Right renal cortex interstitium (tissue), 3 donors: ENCODE measurements at regions not wholly inside any gene's neighbourhood (a gene's known extent, or its start where the extent isn't known, plus 50 kb on each side); places are given as distances from the start of the nearest gene placed in this dataset.
A peak's percentile ranks its signal among the peaks of the same experiment; 100 is the strongest.

Source experiments
- DNase-seq, 3 donors: peaks; one replicate each; pipeline ENCODE4 v3.0.0-alpha.2; 2013; ENCODE audit warnings: low read depth in 3 of 3, low spot score in 2 of 3

DNA sequence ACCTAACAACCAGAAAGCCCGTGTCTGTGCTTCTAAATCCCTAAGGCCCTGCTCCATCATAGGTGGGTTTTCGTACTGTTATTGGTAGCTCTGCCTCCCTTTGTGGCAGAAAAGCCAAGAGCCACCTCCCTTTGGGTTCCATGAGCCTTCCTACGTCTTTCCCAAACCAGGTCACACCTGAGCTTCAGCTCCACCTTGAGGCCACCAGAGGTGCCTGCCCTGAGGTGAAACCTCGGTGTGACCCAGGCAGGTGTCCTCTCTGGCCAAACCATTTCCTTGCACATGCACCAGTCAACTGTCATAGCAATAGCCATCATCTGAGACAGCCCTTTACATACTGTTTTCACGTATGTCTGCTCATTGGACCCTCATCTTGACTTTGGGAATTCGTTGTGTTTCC lies 188.0 kb upstream of the RBPJ start:
- DNase-seq, result no peak

DNA sequence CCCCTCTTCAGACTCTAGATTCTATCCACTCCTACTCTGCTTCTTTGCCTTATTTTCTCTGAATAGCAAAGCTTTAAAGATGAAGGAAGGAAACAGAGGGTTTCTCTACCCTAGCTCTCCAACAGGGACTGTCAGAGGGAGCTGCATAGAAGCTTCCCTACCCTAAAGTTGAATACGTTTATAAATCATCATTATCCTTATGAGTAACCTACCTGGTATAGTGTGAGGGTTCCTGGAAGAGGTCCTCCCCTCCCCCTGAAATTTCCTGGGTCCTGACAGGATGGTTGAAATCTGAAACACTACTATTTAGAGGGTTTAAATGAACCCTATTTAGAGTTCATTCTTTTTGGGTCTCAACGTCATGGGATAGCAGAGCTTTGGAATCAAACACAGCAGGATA lies 187.0 kb upstream of the RBPJ start:
- DNase-seq, result no peak

GRCh38 chr4:26135331-26135730 lies 185.5 kb upstream of the RBPJ start:
- no peak for DNase-seq

GRCh38 chr4:26136615-26137014 lies 184.2 kb upstream of the RBPJ start:
- no peak for DNase-seq

DNA sequence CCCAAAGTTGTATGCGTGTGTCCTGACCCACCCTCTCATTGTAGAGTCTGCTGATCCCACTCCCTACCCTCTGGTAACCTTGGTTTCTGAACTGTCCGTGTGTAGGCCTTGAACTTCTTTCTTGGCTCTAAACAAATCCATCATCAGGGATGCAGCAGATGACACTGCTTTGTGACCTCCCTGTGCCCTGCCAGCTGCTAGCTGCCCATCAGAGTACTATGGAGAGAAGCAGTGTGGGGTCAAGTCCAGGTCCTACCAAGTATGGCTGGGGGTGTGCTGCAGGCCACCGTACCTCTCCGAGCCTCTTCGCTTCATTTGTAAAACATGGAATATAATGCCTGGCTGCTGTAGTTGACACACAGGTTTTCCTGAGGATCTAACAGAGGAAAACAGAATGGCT lies 183.5 kb upstream of the RBPJ start:
- DNase-seq, result no peak

DNA sequence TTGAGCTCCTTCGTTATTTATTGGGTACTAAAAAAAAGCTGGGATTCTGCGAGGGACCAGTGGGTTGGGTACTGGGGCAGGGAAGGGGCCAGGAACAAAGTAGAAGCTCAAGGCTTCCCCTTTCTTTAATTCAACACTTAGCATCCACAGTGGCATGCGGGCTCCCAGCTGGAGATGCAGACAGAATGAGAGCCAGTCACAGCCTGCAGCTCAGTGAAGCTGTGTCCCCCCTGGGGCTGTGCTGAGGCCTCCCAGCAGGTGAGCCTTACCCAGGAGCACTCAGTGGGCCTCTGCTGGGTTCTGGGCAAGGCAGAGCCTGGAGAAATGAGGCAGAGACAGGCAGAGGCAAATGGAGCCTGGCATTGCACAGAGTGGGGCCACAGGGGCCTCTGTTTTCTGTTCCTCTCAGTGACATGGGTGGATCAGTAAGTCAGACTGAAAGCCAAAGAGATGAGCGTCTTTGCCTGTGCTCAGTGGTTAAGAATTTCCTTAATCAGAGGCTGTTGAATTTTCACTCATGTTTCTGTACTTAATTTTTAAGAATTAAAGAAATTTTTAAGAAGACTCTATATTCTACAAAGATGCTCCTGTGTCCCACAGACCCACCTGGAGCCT lies 181.4 kb upstream of the RBPJ start:
- DNase-seq, result no peak

GRCh38 chr4:26140150-26140898 lies 180.5 kb upstream of the RBPJ start:
- no peak for DNase-seq

DNA sequence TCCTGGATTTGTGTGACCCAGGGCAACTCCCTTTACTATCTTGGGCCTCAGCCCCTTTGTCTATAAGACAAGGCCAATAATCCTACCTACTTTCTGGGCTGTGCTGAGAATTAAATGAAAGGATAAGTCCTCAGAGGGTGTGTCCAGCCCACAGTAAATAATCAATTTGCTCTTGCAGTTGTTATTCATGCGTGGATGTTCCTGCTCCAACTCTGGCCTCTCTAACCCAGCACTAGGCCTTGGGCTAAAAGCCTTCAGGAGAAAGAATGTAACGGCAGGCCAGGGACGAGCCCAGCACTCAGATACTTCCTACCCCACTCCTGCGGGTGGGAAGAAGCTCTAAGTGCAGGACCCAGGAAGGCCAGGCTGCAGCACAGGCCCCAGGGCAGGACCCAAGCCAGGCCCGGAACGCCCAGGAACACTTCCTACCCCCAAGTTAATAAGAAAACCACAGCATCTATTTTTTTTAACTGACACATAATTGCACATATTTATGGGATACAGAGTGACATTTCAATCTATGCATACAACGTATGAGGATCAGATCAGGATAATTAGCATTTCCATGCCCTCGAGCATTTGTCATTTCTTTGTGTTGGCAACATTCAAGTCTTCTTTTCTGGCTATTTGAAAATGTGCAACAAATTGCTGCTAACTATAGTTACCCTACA lies 179.6 kb upstream of the RBPJ start:
- no peak for DNase-seq

DNA sequence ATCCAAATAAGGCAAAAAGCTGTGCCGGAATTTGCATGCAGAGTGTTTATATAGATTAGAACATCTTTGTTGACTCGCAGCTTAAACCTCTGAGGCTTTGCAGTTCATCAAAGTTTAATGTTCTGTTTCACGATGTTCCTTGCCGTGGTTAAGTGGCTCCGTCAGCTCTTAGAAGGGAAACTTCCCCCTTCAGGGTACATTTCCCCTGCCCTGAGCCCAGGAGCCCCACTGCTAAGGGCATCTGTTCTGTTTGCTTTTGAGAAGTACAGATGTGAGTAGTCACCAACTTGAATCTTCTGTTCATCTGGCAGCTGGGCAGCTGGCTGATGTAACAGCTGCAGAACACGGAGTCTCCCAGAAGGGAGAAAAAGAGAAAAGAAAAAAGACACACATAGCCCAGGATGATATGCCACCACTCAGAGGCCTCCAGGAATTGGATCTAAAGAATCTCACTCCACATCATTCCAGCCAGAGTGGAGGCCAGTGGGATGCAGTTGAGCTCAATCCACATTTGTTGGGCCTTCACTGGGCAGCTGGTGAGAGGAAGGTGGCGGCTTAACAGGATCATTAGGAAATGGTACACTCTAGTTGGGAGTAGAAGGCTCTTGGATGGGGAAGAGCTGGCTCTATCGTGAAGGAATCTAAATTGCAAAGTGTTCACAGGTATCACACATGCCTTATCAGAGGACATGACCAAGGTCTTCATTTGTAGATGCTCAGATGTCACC lies 178.7 kb upstream of the RBPJ start:
- DNase-seq, result peak in 1 of 3 donors; percentile 12

DNA sequence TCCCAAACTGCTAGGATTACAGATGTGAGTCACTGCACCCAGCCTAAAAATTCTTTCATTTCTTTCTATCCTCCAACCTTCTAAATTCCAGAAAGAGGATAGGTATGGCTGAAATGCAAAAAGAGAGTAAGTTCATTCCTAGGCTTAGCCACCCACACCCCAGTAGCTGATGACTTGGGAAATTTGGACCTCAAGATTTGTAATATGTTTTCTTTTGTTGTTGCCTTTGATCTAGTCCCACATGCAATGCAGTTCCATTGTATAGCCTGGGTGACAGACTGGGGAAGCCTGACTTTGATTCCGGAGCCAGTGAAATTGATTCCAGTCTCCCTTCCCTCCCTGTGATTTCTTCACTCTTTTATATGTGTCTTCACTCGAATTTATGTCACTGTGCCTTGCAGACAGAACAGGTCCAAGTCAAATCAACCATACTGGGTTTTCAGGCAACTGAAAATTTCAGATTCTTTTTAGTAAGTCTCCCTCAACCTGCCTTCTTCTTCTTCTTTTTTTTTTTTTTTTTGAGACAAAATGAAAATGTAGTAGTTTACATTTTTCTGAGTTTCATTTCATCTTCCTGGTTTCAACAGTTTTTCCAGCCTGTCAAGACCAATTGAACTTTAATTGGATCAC lies 176.2 kb upstream of the RBPJ start:
- no peak for DNase-seq

DNA sequence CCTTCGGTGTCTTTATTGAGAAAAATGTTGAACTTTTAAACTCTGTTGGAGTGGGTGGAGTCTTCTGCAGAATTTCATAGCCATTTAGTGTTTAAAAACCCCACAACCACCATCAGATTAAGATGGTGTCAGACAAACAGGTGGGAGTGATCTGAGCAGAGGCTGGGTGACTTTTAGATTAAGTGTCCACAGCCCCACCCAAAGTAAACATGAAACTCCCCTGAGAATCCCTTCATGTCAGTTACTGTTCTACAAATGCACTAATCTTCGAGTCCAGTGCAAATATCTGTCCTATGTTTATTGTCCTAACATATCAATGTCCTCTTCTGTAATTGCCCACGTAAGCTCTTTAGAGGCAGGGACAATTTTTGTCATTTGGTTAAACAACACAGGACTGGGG lies 175.6 kb upstream of the RBPJ start:
- DNase-seq, result no peak

GRCh38 chr4:26148927-26149326 lies 171.9 kb upstream of the RBPJ start:
- no peak for DNase-seq

GRCh38 chr4:26150948-26151347 lies 169.9 kb upstream of the RBPJ start:
- DNase-seq, result no peak

DNA sequence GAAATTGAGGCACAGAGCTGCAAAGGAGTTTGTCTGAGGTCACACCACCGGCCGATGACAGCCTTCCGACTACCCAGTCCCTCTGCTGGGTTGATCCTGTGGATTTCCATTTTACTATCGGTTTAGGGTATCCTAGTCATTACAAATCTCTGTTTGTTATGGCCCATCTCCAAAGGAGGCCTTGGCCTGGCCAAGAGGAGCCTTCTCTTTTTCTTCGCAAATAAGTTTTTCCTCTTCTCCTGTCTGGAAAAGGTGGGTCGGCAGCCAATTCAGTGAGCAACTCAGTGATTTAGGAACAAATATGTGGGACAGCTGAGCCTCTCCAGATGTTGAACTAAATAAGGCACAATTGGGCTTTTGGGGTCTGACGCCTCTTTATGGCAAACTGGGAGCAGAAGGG lies 169.2 kb upstream of the RBPJ start:
- DNase-seq, result no peak

- no peak for DNase-seq
These were observed 168.8 kb upstream of the RBPJ start for GRCh38 chr4:26152056-26152455.

- no peak for DNase-seq
These were observed 163.3 kb upstream of the RBPJ start for GRCh38 chr4:26157541-26157940.

DNA sequence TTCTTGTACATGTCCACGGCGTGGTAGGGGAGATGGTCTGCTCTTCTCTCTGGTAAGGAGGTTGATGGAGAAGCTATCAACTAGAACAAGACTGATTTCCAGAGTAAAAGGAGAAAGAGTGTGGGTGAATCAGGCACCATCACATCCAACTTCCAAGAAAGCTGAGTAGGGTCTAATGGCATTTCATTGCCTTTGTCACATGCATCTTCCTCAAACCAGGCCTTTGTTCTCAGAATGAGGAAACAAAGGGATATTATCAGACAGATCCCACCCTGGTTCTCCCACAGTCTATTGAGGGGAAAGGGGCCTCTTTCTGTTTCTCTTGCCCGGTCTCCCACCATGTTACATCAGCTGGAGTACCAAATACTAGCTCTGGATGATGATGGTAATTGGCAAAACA lies 160.2 kb upstream of the RBPJ start:
- DNase-seq, result no peak

- DNase-seq, result no peak
These were observed 159.6 kb upstream of the RBPJ start for GRCh38 chr4:26161030-26161824.

DNA sequence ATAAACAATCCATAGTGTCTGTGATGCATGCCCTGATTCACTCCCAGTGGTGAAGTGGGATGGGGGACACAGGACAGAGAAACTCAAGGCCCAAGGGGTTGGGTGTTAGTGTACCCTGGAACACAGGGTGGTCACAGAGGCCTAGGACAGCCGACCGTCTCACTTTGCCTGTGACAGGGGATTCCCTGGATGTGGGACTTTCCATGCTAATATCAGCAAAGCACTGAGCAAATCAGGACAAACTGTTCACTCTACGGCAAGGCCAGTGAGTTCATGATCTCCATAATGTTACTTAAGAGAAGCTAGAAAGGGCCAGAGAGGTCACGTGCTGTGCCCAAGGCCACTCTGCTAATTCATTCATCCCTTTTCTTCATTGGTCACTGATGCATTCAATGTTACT lies 158.7 kb upstream of the RBPJ start:
- no peak for DNase-seq
